ENCODE measurements at regions not wholly inside any gene's neighbourhood (a gene's known extent, or its start where the extent isn't known, plus 50 kb on each side); places are given as distances from the start of the nearest gene placed in this dataset.
A peak's percentile ranks its signal among the peaks of the same experiment; 100 is the strongest.
"Not testable (repeated sequence)": the region's sequence is repeated elsewhere in the genome, so short reads cannot be mapped to it uniquely, and the experiment has no call there.

GRCh38 chr5:77867194-77867691, 91.1 kb upstream of the TBCA start:
- no peak for DNase-seq

- no peak for DNase-seq
These were observed 90.1 kb upstream of the TBCA start for GRCh38 chr5:77866198-77866597.

- DNase-seq, result no peak
These were observed 88.9 kb upstream of the TBCA start for GRCh38 chr5:77864997-77865396.

- no peak for DNase-seq
These were observed 87.0 kb upstream of the TBCA start for GRCh38 chr5:77863181-77863580.

- no peak for DNase-seq
These were observed 85.4 kb upstream of the TBCA start for GRCh38 chr5:77861576-77861975.

- no peak for DNase-seq
These were observed 83.2 kb upstream of the TBCA start for GRCh38 chr5:77859306-77859705.

GRCh38 chr5:77858678-77859077, 82.5 kb upstream of the TBCA start:
- DNase-seq, result not testable (repeated sequence)

GRCh38 chr5:77855369-77855768, 79.2 kb upstream of the TBCA start:
- no peak for DNase-seq

- DNase-seq, result no peak
These were observed 77.3 kb upstream of the TBCA start for GRCh38 chr5:77853353-77853907.

GRCh38 chr5:77852514-77853352, 76.6 kb upstream of the TBCA start:
- DNase-seq, result peak; percentile 25

GRCh38 chr5:77852068-77852513, 76.0 kb upstream of the TBCA start:
- no peak for DNase-seq

GRCh38 chr5:77851176-77852067, 75.3 kb upstream of the TBCA start:
- peak; percentile 3 for DNase-seq

- DNase-seq, result no peak
These were observed 74.5 kb upstream of the TBCA start for GRCh38 chr5:77850536-77851175.

- DNase-seq, result no peak
These were observed 73.3 kb upstream of the TBCA start for GRCh38 chr5:77849308-77849900.

GRCh38 chr5:77847814-77848290, 71.7 kb upstream of the TBCA start:
- no peak for DNase-seq

GRCh38 chr5:77847129-77847460, 71.0 kb upstream of the TBCA start:
- DNase-seq, result no peak

- no peak for DNase-seq
These were observed 70.4 kb upstream of the TBCA start for GRCh38 chr5:77846422-77847128.

- DNase-seq, result no peak
These were observed 69.1 kb upstream of the TBCA start for GRCh38 chr5:77845324-77845646.

- DNase-seq, result no peak
These were observed 68.6 kb upstream of the TBCA start for GRCh38 chr5:77844623-77845323.

- DNase-seq, result no peak
These were observed 68.2 kb upstream of the TBCA start for GRCh38 chr5:77844373-77844622.

GRCh38 chr5:77843570-77844372, 67.6 kb upstream of the TBCA start:
- DNase-seq, result no peak
